H9 (cell line): ENCODE measurements at regions not wholly inside any gene's neighbourhood (a gene's known extent, or its start where the extent isn't known, plus 50 kb on each side); places are given as distances from the start of the nearest gene placed in this dataset.

ENCODE experiments used
- DNase-seq: peaks from one replicate; pipeline ENCODE4 v3.0.0-alpha.2; 2017
- H2AFZ ChIP-seq: one replicate; pipeline ENCODE4 v1.6.1; 2013; ENCODE audit warnings: mild to moderate bottlenecking, low read length, control low read depth, moderate library complexity
- H2AK5ac ChIP-seq: 2 replicates; pipeline ENCODE4 v1.6.1; 2013; ENCODE audit warnings: low read length, control low read depth, mixed read lengths; ENCODE audit not compliant: insufficient read length
- H2BK120ac ChIP-seq: one replicate; pipeline ENCODE4 v1.6.1; 2013; ENCODE audit warnings: low read depth, mild to moderate bottlenecking, low read length, control low read depth, inconsistent platforms; ENCODE audit not compliant: poor library complexity, severe bottlenecking
- H2BK12ac ChIP-seq: 2 replicates; pipeline ENCODE4 v1.6.1; 2013; ENCODE audit warnings: low read length, control low read depth, mixed read lengths, low read depth; ENCODE audit not compliant: insufficient read length
- H2BK15ac ChIP-seq: 2 replicates; pipeline ENCODE4 v1.6.1; 2013; ENCODE audit warnings: low read depth, low read length, control low read depth
- H2BK20ac ChIP-seq: one replicate; pipeline ENCODE4 v1.6.1; 2013; ENCODE audit warnings: low read depth, mild to moderate bottlenecking, low read length, control low read depth, inconsistent platforms; ENCODE audit not compliant: poor library complexity, severe bottlenecking
- H2BK5ac ChIP-seq: 2 replicates; pipeline ENCODE4 v1.6.1; 2013; ENCODE audit warnings: low read length, control low read depth, mixed read lengths; ENCODE audit not compliant: insufficient read length
- H3K14ac ChIP-seq: 2 replicates; pipeline ENCODE4 v1.6.1; 2013; ENCODE audit warnings: low read length, control low read depth; ENCODE audit not compliant: insufficient read depth
- H3K18ac ChIP-seq: 2 replicates; pipeline ENCODE4 v1.6.1; 2013; ENCODE audit warnings: low read depth, mild to moderate bottlenecking, mixed read lengths, low read length, control low read depth; ENCODE audit not compliant: insufficient read length
- H3K23ac ChIP-seq: 2 replicates; pipeline ENCODE4 v1.6.1; 2013; ENCODE audit warnings: low read length, control low read depth, mixed read lengths, low read depth; ENCODE audit not compliant: insufficient read length
- H3K23me2 ChIP-seq: 2 replicates; pipeline ENCODE4 v1.6.1; 2013; ENCODE audit warnings: low read depth, mild to moderate bottlenecking, mixed read lengths, low read length, control low read depth; ENCODE audit not compliant: insufficient read length, poor library complexity, severe bottlenecking
- H3K27ac ChIP-seq: 2 replicates; pipeline ENCODE4 v1.5.1; 2013; ENCODE audit warnings: low read length, control low read depth, mixed read lengths, low read depth; ENCODE audit not compliant: insufficient read length
- H3K27me3 ChIP-seq: 2 replicates; pipeline ENCODE4 v1.6.1; 2013; ENCODE audit warnings: low read length, control low read depth, inconsistent platforms; ENCODE audit not compliant: insufficient read depth
- H3K4ac ChIP-seq: 2 replicates; pipeline ENCODE4 v1.6.1; 2013; ENCODE audit warnings: low read depth, mild to moderate bottlenecking, control low read depth, inconsistent platforms, low read length, moderate library complexity
- H3K4me1 ChIP-seq: 2 replicates; pipeline ENCODE4 v1.6.1; 2013; ENCODE audit warnings: low read length, control low read depth, inconsistent platforms; ENCODE audit not compliant: insufficient read depth
- H3K4me2 ChIP-seq: 2 replicates; pipeline ENCODE4 v1.6.1; 2013; ENCODE audit warnings: low read length, control low read depth, mixed read lengths; ENCODE audit not compliant: insufficient read length, insufficient read depth
- H3K56ac ChIP-seq: 2 replicates; pipeline ENCODE4 v1.6.1; 2013; ENCODE audit warnings: low read depth, mild to moderate bottlenecking, mixed read lengths, low read length, control low read depth; ENCODE audit not compliant: insufficient read length
- H3K79me1 ChIP-seq: 2 replicates; pipeline ENCODE4 v1.6.1; 2013; ENCODE audit warnings: low read depth, mild to moderate bottlenecking, moderate library complexity, low read length, control low read depth, inconsistent platforms; ENCODE audit not compliant: insufficient read depth, poor library complexity, severe bottlenecking
- H3K79me2 ChIP-seq: 2 replicates; pipeline ENCODE4 v1.6.1; 2013; ENCODE audit warnings: low read length, control low read depth, inconsistent platforms; ENCODE audit not compliant: insufficient read depth
- H3K9ac ChIP-seq: 2 replicates; pipeline ENCODE4 v1.6.1; 2013; ENCODE audit warnings: low read length, control low read depth, mixed read lengths; ENCODE audit not compliant: insufficient read length; ENCODE audit errors: extremely low read depth
- H3K9me3 ChIP-seq: one replicate; pipeline ENCODE4 v1.6.1; 2013; ENCODE audit warnings: low read depth, low read length, inconsistent platforms; ENCODE audit not compliant: control insufficient read depth
- H3T11ph ChIP-seq: one replicate; pipeline ENCODE4 v1.6.1; 2013; ENCODE audit warnings: mild to moderate bottlenecking, low read length, control low read depth, inconsistent platforms
- H4K20me1 ChIP-seq: one replicate; pipeline ENCODE4 v1.6.1; 2013; ENCODE audit not compliant: control insufficient read depth, insufficient read length, insufficient read depth
- H4K5ac ChIP-seq: 2 replicates; pipeline ENCODE4 v1.6.1; 2013; ENCODE audit warnings: low read depth, mild to moderate bottlenecking, mixed read lengths, low read length, control low read depth; ENCODE audit not compliant: insufficient read length
- H4K8ac ChIP-seq: replicated peaks from 2 replicates; pipeline ENCODE4 v1.6.1; 2013; ENCODE audit warnings: low read length, control low read depth, mixed read lengths, low read depth; ENCODE audit not compliant: insufficient read length
- H4K91ac ChIP-seq: 2 replicates; pipeline ENCODE4 v1.6.1; 2013; ENCODE audit warnings: low read depth, mild to moderate bottlenecking, moderate library complexity, mixed read lengths, low read length, control low read depth; ENCODE audit not compliant: insufficient read length
- H3K27ac Mint-ChIP-seq, 3 experiments: 2 replicates in 2 of 3; 3 replicates in 1 of 3; pipeline ENCODE4 v1.8.0; 2020 to 2021; ENCODE audit warnings: mixed read lengths in 3 of 3, mild to moderate bottlenecking in 1 of 3, moderate library complexity in 1 of 3
- H3K27me3 Mint-ChIP-seq: 2 replicates; pipeline ENCODE4 v1.8.0; 2021; ENCODE audit warnings: low read depth, mild to moderate bottlenecking, moderate library complexity, mixed read lengths
- H3K36me3 Mint-ChIP-seq, 3 experiments: 2 replicates in 2 of 3; 3 replicates in 1 of 3; pipeline ENCODE4 v1.8.0; 2020 to 2021; ENCODE audit warnings: low read depth in 3 of 3, mixed read lengths in 3 of 3; ENCODE audit not compliant: insufficient read depth in 1 of 3
- H3K4me1 Mint-ChIP-seq, 2 experiments: 2 replicates each; pipeline ENCODE4 v1.8.0; 2020; ENCODE audit warnings: mixed read lengths in 2 of 2
- H3K4me3 Mint-ChIP-seq, 2 experiments: 2 replicates in 1 of 2; 3 replicates in 1 of 2; pipeline ENCODE4 v1.8.0; 2020 to 2021; ENCODE audit warnings: mild to moderate bottlenecking in 2 of 2, mixed read lengths in 2 of 2, moderate library complexity in 1 of 2
- H3K9me3 Mint-ChIP-seq, 2 experiments: 2 replicates in 1 of 2; 3 replicates in 1 of 2; pipeline ENCODE4 v1.8.0; 2020; ENCODE audit warnings: mild to moderate bottlenecking in 2 of 2, mixed read lengths in 2 of 2, moderate library complexity in 1 of 2
- CTCF ChIP-seq: fragments of 200-600 bp; sonication (generic); conservative IDR thresholded peaks from 3 replicates; pipeline ENCODE4 v1.8.0; 2021; ENCODE audit warnings: antibody characterized with exemption, mild to moderate bottlenecking
- WGBS: extraction: QIAGEN DNeasy Blood & Tissue Kit; methylation state at CpG from one replicate; pipeline ENCODE4 v1.1.7; 2013; ENCODE audit warnings: missing lambda C conversion rate, low lambda C conversion rate, mixed read lengths; ENCODE audit not compliant: insufficient read length; ENCODE audit errors: extremely low coverage; 5-methylcytosine and 5-hydroxymethylcytosine counted together

GRCh38 chr7:25408012-25408687 lies 179.9 kb upstream of the NPVF start:
- Histone ChIP-seq H3K4ac (no peak overlapping the region), H3K23ac (no peak overlapping the region), H3K79me2 (no peaks in the 10 kb centered on the region), H2BK15ac (no peak overlapping the region), H3K27ac (no peak overlapping the region), H2AK5ac (no peak overlapping the region), H2AFZ (no peak overlapping the region), H3K4me1 (no peaks in the 10 kb centered on the region; the same call in 1 of the 2 replicates), H2BK12ac (no peak overlapping the region), H4K8ac (no peak overlapping the region), H3K56ac (no peak overlapping the region), H2BK20ac (no peak overlapping the region), H3K4me2 (no peak overlapping the region), H3K9me3 (no peaks in the 10 kb centered on the region), H2BK5ac (no peak overlapping the region), H3K14ac (peak overlapping the region; percentile 49; the same call in 1 of the 2 replicates), H4K20me1 (no peaks in the 10 kb centered on the region), H3K18ac (no peak overlapping the region), H3K9ac (no peak overlapping the region), H3K27me3 (no peaks in the 10 kb centered on the region), H3K79me1 (no peaks in the 10 kb centered on the region), H3K23me2 (no peaks in the 10 kb centered on the region), H4K5ac (no peak overlapping the region), H3T11ph (peak overlapping the region; percentile 5), H4K91ac (no peak overlapping the region), H2BK120ac (peak overlapping the region; percentile 40)
- WGBS: no CpG with 5 or more reads among the region's 9 CpGs
- H3K9me3 Mint-ChIP-seq: no peaks in the 10 kb centered on the region
- no peaks in the 10 kb centered on the region for H3K36me3 Mint-ChIP-seq
- H3K4me1 Mint-ChIP-seq: peaks cover 4 to 8% of the 10 kb centered on the region in 2 experiments; a peak in 3 of 4 replicates
- peak; percentile 38 for DNase-seq
- TF ChIP-seq CTCF: no peak
- H3K4me3 Mint-ChIP-seq: no peak overlapping the region
- peak overlapping the region in 1 of 3 experiments; percentile 57; a peak in 1 of 7 replicates for H3K27ac Mint-ChIP-seq
- peaks cover 5% of the 10 kb centered on the region; the same call in 1 of the 2 replicates for H3K27me3 Mint-ChIP-seq
